ENCODE measurements at regions not wholly inside any gene's neighbourhood (a gene's known extent, or its start where the extent isn't known, plus 50 kb on each side); places are given as distances from the start of the nearest gene placed in this dataset.

GRCh38 chr2:155695505-155695904 is 637.0 kb downstream of the NR4A2 start:
- H3K4me3 Mint-ChIP-seq (ENCODE audit: low read depth) = no peak overlapping the region
- no peaks in the 10 kb centered on the region for H3K36me3 Mint-ChIP-seq (ENCODE audit: insufficient read depth)
- H3K27ac Mint-ChIP-seq = no peak overlapping the region
- no peak for TF ChIP-seq CTCF (IDR thresholded peaks at IDR 0.05; ENCODE audit: unreplicated experiment)
- no peaks in the 10 kb centered on the region for H3K27me3 Mint-ChIP-seq
- H3K4me1 Mint-ChIP-seq (ENCODE audit: low read depth) = no peaks in the 10 kb centered on the region
- peaks cover 3% of the 10 kb centered on the region for H3K9me3 Mint-ChIP-seq (ENCODE audit: low read depth)
- no peak for DNase-seq (ENCODE audit: low spot score, unreplicated experiment)

- Mint-ChIP-seq H3K27me3 (no peaks in the 10 kb centered on the region), H3K4me1 (ENCODE audit: low read depth) (no peaks in the 10 kb centered on the region), H3K4me3 (ENCODE audit: low read depth) (no peak overlapping the region), H3K9me3 (ENCODE audit: low read depth) (peaks cover 3% of the 10 kb centered on the region), H3K36me3 (ENCODE audit: insufficient read depth) (no peaks in the 10 kb centered on the region), H3K27ac (no peak overlapping the region)
- no peak for TF ChIP-seq CTCF (IDR thresholded peaks at IDR 0.05; ENCODE audit: unreplicated experiment)
- DNase-seq (ENCODE audit: low spot score, unreplicated experiment) = no peak
Observed at GRCh38 chr2:155692856-155693255, 639.7 kb downstream of the NR4A2 start.

GRCh38 chr2:155692106-155692505 is 640.4 kb downstream of the NR4A2 start:
- Mint-ChIP-seq H3K4me3 (ENCODE audit: low read depth) (no peak overlapping the region), H3K36me3 (ENCODE audit: insufficient read depth) (no peaks in the 10 kb centered on the region), H3K27ac (no peak overlapping the region), H3K4me1 (ENCODE audit: low read depth) (no peaks in the 10 kb centered on the region), H3K9me3 (ENCODE audit: low read depth) (no peaks in the 10 kb centered on the region), H3K27me3 (no peaks in the 10 kb centered on the region)
- no peak for TF ChIP-seq CTCF (IDR thresholded peaks at IDR 0.05; ENCODE audit: unreplicated experiment)
- DNase-seq (ENCODE audit: low spot score, unreplicated experiment) = no peak

GRCh38 chr2:155690785-155691184 is 641.7 kb downstream of the NR4A2 start:
- Mint-ChIP-seq H3K4me1 (ENCODE audit: low read depth) (no peaks in the 10 kb centered on the region), H3K36me3 (ENCODE audit: insufficient read depth) (no peaks in the 10 kb centered on the region), H3K4me3 (ENCODE audit: low read depth) (no peak overlapping the region), H3K9me3 (ENCODE audit: low read depth) (no peaks in the 10 kb centered on the region), H3K27me3 (no peaks in the 10 kb centered on the region), H3K27ac (no peak overlapping the region)
- no peak for DNase-seq (ENCODE audit: low spot score, unreplicated experiment)
- TF ChIP-seq CTCF (IDR thresholded peaks at IDR 0.05; ENCODE audit: unreplicated experiment) = no peak

- no peaks in the 10 kb centered on the region for H3K4me1 Mint-ChIP-seq (ENCODE audit: low read depth)
- no peaks in the 10 kb centered on the region for H3K36me3 Mint-ChIP-seq (ENCODE audit: insufficient read depth)
- DNase-seq (ENCODE audit: low spot score, unreplicated experiment) = no peak
- no peaks in the 10 kb centered on the region for H3K27me3 Mint-ChIP-seq
- no peak for TF ChIP-seq CTCF (IDR thresholded peaks at IDR 0.05; ENCODE audit: unreplicated experiment)
- no peak overlapping the region for H3K4me3 Mint-ChIP-seq (ENCODE audit: low read depth)
- H3K9me3 Mint-ChIP-seq (ENCODE audit: low read depth) = no peaks in the 10 kb centered on the region
- H3K27ac Mint-ChIP-seq = no peak overlapping the region
Observed at GRCh38 chr2:155689791-155690190, 642.7 kb downstream of the NR4A2 start.

All from progenitor cell of endocrine pancreas (in vitro differentiated cells).